Trophoblast cell (in vitro differentiated cells and primary cell): ENCODE measurements at regions not wholly inside any gene's neighbourhood (a gene's known extent, or its start where the extent isn't known, plus 50 kb on each side); places are given as distances from the start of the nearest gene placed in this dataset.
A peak's percentile ranks its signal among the peaks of the same experiment; 100 is the strongest.

Source experiments
- DNase-seq, 2 donors: peaks; one replicate each; pipeline ENCODE4 v3.0.0-alpha.2; 2016
- H2AFZ ChIP-seq: 2 replicates; pipeline ENCODE4 v1.6.1; 2013; ENCODE audit warnings: low read length, moderate library complexity, mild to moderate bottlenecking; ENCODE audit not compliant: insufficient read depth, poor library complexity
- H2AK5ac ChIP-seq: 2 replicates; pipeline ENCODE4 v1.6.1; 2013; ENCODE audit warnings: mild to moderate bottlenecking, low read length
- H2BK120ac ChIP-seq: 2 replicates; pipeline ENCODE4 v1.6.1; 2013; ENCODE audit warnings: low read length, mild to moderate bottlenecking, moderate library complexity; ENCODE audit not compliant: insufficient read depth, poor library complexity
- H2BK12ac ChIP-seq: 2 replicates; pipeline ENCODE4 v1.6.1; 2013; ENCODE audit warnings: mild to moderate bottlenecking, low read length, moderate library complexity
- H2BK5ac ChIP-seq: 2 replicates; pipeline ENCODE4 v1.6.1; 2013; ENCODE audit warnings: low read length, low read depth, moderate library complexity, mild to moderate bottlenecking; ENCODE audit not compliant: poor library complexity
- H3K14ac ChIP-seq: 2 replicates; pipeline ENCODE4 v1.6.1; 2013; ENCODE audit warnings: mild to moderate bottlenecking, low read length
- H3K18ac ChIP-seq: 2 replicates; pipeline ENCODE4 v1.6.1; 2013; ENCODE audit warnings: mild to moderate bottlenecking, low read length
- H3K23ac ChIP-seq: 2 replicates; pipeline ENCODE4 v1.6.1; 2013; ENCODE audit warnings: low read length
- H3K27ac ChIP-seq: 2 replicates; pipeline ENCODE4 v1.5.1; 2013; ENCODE audit warnings: low read depth, mild to moderate bottlenecking, inconsistent platforms, low read length, moderate library complexity
- H3K27me3 ChIP-seq: 2 replicates; pipeline ENCODE4 v1.6.1; 2013; ENCODE audit warnings: inconsistent platforms, mild to moderate bottlenecking, low read length, moderate library complexity; ENCODE audit not compliant: insufficient read depth
- H3K36me3 ChIP-seq, 2 experiments: 1 replicate in 1 of 2; 2 replicates in 1 of 2; pipeline ENCODE4 v1.6.1; 2013; ENCODE audit warnings: low read length in 2 of 2, mild to moderate bottlenecking in 2 of 2, moderate library complexity in 1 of 2; ENCODE audit not compliant: insufficient read depth in 2 of 2, control insufficient read depth in 1 of 2
- H3K4ac ChIP-seq: 2 replicates; pipeline ENCODE4 v1.6.1; 2013; ENCODE audit warnings: low read depth, mild to moderate bottlenecking, low read length, moderate library complexity
- H3K4me1 ChIP-seq, 2 experiments: 1 replicate in 1 of 2; 2 replicates in 1 of 2; pipeline ENCODE4 v1.6.1; 2013; ENCODE audit warnings: low read length in 2 of 2, mild to moderate bottlenecking in 2 of 2, moderate library complexity in 1 of 2; ENCODE audit not compliant: insufficient read depth in 2 of 2, control insufficient read depth in 1 of 2
- H3K4me2 ChIP-seq: 2 replicates; pipeline ENCODE4 v1.6.1; 2013; ENCODE audit warnings: inconsistent platforms, mild to moderate bottlenecking, low read length, moderate library complexity
- H3K4me3 ChIP-seq: 2 replicates; pipeline ENCODE4 v1.5.1; 2013; ENCODE audit warnings: mild to moderate bottlenecking, low read depth, low read length, inconsistent platforms
- H3K79me1 ChIP-seq: one replicate; pipeline ENCODE4 v1.6.1; 2013; ENCODE audit warnings: low read length
- H3K79me2 ChIP-seq: 2 replicates; pipeline ENCODE4 v1.6.1; 2013; ENCODE audit warnings: low read length, mild to moderate bottlenecking; ENCODE audit not compliant: control insufficient read depth, insufficient read depth, poor library complexity
- H3K9ac ChIP-seq: 2 replicates; pipeline ENCODE4 v1.6.1; 2013; ENCODE audit warnings: mild to moderate bottlenecking, low read length
- H3K9me3 ChIP-seq: 2 replicates; pipeline ENCODE4 v1.6.1; 2013; ENCODE audit warnings: low read depth, mild to moderate bottlenecking, control low read depth, inconsistent platforms, low read length; ENCODE audit not compliant: insufficient read depth
- H4K12ac ChIP-seq: 2 replicates; pipeline ENCODE4 v1.6.1; 2013; ENCODE audit warnings: low read depth, mild to moderate bottlenecking, low read length, moderate library complexity
- H4K8ac ChIP-seq: 2 replicates; pipeline ENCODE4 v1.6.1; 2013; ENCODE audit warnings: low read depth, mild to moderate bottlenecking, low read length, moderate library complexity
- H4K91ac ChIP-seq: one replicate; pipeline ENCODE4 v1.6.1; 2013; ENCODE audit warnings: low read depth, mild to moderate bottlenecking, low read length, moderate library complexity
- WGBS: extraction: QIAGEN DNeasy Blood & Tissue Kit; methylation state at CpG from one replicate; pipeline ENCODE4 v1.1.7; 2013; ENCODE audit warnings: missing lambda C conversion rate; ENCODE audit not compliant: insufficient read length, insufficient coverage; ENCODE audit errors: extremely low coverage; 5-methylcytosine and 5-hydroxymethylcytosine counted together

GRCh38 chr2:239825705-239825979 lies 199.5 kb downstream of the NDUFA10 start:
- no peak overlapping the region for H2AK5ac ChIP-seq
- H3K18ac ChIP-seq, result no peak overlapping the region
- no peak overlapping the region for H3K4me2 ChIP-seq
- peaks cover 4% of the 10 kb centered on the region for H3K9me3 ChIP-seq
- H3K27ac ChIP-seq, result no peak overlapping the region
- no peak overlapping the region for H2BK5ac ChIP-seq
- no CpG with 5 or more reads among the region's 5 CpGs for WGBS
- H3K4me1 ChIP-seq, result no peaks in the 10 kb centered on the region
- H3K79me2 ChIP-seq, result no peaks in the 10 kb centered on the region
- no peak overlapping the region for H3K9ac ChIP-seq
- no peaks in the 10 kb centered on the region for H3K36me3 ChIP-seq
- H4K91ac ChIP-seq, result no peak overlapping the region
- H4K12ac ChIP-seq, result no peak overlapping the region
- no peaks in the 10 kb centered on the region for H3K27me3 ChIP-seq
- H2BK12ac ChIP-seq, result no peak overlapping the region
- H3K79me1 ChIP-seq, result no peaks in the 10 kb centered on the region
- no peak overlapping the region for H2BK120ac ChIP-seq
- H3K4me3 ChIP-seq, result no peak overlapping the region
- no peak overlapping the region for H3K4ac ChIP-seq
- no peak overlapping the region for H3K14ac ChIP-seq
- no peak overlapping the region for H4K8ac ChIP-seq
- H3K23ac ChIP-seq, result no peak overlapping the region
- DNase-seq, result no peak
- no peak overlapping the region for H2AFZ ChIP-seq

- H4K8ac ChIP-seq, result no peak overlapping the region
- no peak overlapping the region for H2BK120ac ChIP-seq
- H2BK5ac ChIP-seq, result no peak overlapping the region
- H2BK12ac ChIP-seq, result no peak overlapping the region
- H3K18ac ChIP-seq, result no peak overlapping the region
- H3K23ac ChIP-seq, result no peak overlapping the region
- no peak overlapping the region for H3K4me2 ChIP-seq
- H3K9ac ChIP-seq, result no peak overlapping the region
- H3K4ac ChIP-seq, result no peak overlapping the region
- H4K12ac ChIP-seq, result no peak overlapping the region
- no peak overlapping the region for H2AFZ ChIP-seq
- H3K14ac ChIP-seq, result no peak overlapping the region
- H3K9me3 ChIP-seq, result peaks cover 4% of the 10 kb centered on the region
- H3K79me2 ChIP-seq, result no peaks in the 10 kb centered on the region
- no peak overlapping the region for H3K27ac ChIP-seq
- WGBS, result no CpG with 5 or more reads among the region's 17 CpGs
- H3K4me3 ChIP-seq, result no peak overlapping the region
- H3K27me3 ChIP-seq, result no peaks in the 10 kb centered on the region
- no peak overlapping the region for H2AK5ac ChIP-seq
- no peaks in the 10 kb centered on the region for H3K36me3 ChIP-seq
- H3K4me1 ChIP-seq, result no peaks in the 10 kb centered on the region
- H4K91ac ChIP-seq, result no peak overlapping the region
- no peaks in the 10 kb centered on the region for H3K79me1 ChIP-seq
- no peak for DNase-seq
Observed at GRCh38 chr2:239824866-239825704, 200.1 kb downstream of the NDUFA10 start.

GRCh38 chr2:239824046-239824694 lies 201.0 kb downstream of the NDUFA10 start:
- Histone ChIP-seq H3K9ac (no peak overlapping the region), H3K4me3 (no peak overlapping the region), H3K23ac (no peak overlapping the region), H4K91ac (no peak overlapping the region), H3K27ac (no peak overlapping the region), H2BK120ac (no peak overlapping the region), H2AFZ (no peak overlapping the region), H3K14ac (no peak overlapping the region), H3K18ac (no peak overlapping the region), H3K79me1 (no peaks in the 10 kb centered on the region), H3K4me2 (no peak overlapping the region), H3K27me3 (no peaks in the 10 kb centered on the region), H3K4ac (no peak overlapping the region), H4K12ac (no peak overlapping the region), H2BK12ac (no peak overlapping the region), H3K79me2 (no peaks in the 10 kb centered on the region), H3K4me1 (no peaks in the 10 kb centered on the region), H3K9me3 (peaks cover 4% of the 10 kb centered on the region), H2BK5ac (no peak overlapping the region), H2AK5ac (no peak overlapping the region), H3K36me3 (no peaks in the 10 kb centered on the region), H4K8ac (no peak overlapping the region)
- WGBS, result no CpG with 5 or more reads among the region's 11 CpGs
- DNase-seq, result peak in 1 of 2 donors; percentile 9

DNA sequence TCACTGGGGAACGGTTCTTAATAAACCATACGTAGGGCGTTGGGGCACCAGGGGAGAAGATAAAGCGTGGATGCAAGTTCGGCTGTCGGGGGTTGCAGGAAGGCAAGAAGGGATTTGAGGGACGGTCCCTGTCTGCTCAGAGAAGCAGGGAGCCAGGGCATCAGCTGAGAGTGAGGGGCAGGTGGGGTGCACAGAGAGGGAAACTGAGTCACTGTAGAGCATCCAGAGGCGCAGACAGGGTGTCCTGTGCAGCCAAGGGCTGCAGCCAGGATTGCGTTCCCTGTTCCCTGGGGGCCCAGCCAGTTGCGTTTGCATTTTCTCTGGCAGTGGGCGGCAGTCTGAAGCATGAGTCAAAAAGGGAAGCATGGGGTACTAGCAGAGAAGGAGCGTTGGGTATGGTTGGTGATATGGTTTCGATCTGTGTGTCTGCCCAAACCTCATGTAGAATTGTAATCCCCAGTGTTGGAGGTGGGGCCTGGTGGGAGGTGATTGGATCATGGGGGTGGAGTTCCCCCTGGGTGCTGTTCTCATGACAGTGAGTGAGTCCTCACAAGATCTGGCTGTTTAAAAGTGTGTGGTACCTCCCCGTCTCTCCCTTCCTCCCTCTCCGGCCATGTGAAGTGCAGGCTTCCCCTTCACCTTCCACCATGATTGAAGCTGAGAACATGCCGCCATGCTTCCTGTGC lies 202.9 kb downstream of the NDUFA10 start:
- H2BK120ac ChIP-seq, result no peak overlapping the region
- H3K4me3 ChIP-seq, result no peak overlapping the region
- H4K8ac ChIP-seq, result no peak overlapping the region
- no peaks in the 10 kb centered on the region for H3K4me1 ChIP-seq
- H4K12ac ChIP-seq, result no peak overlapping the region
- H2AFZ ChIP-seq, result no peak overlapping the region
- no peak overlapping the region for H4K91ac ChIP-seq
- H2BK5ac ChIP-seq, result no peak overlapping the region
- H2BK12ac ChIP-seq, result no peak overlapping the region
- no peaks in the 10 kb centered on the region for H3K27me3 ChIP-seq
- H3K79me2 ChIP-seq, result no peaks in the 10 kb centered on the region
- H3K14ac ChIP-seq, result no peak overlapping the region
- no peak overlapping the region for H3K27ac ChIP-seq
- H3K18ac ChIP-seq, result no peak overlapping the region
- H3K79me1 ChIP-seq, result no peaks in the 10 kb centered on the region
- H3K9ac ChIP-seq, result no peak overlapping the region
- WGBS, result no CpG with 5 or more reads among the region's 16 CpGs
- H3K4me2 ChIP-seq, result no peak overlapping the region
- H3K4ac ChIP-seq, result no peak overlapping the region
- H3K36me3 ChIP-seq, result no peaks in the 10 kb centered on the region
- H3K23ac ChIP-seq, result no peak overlapping the region
- peaks cover 4% of the 10 kb centered on the region for H3K9me3 ChIP-seq
- peak in 1 of 2 donors; percentile 3 for DNase-seq
- H2AK5ac ChIP-seq, result no peak overlapping the region
